Esophagus squamous epithelium (tissue), 5 donors: ENCODE measurements at regions not wholly inside any gene's neighbourhood (a gene's known extent, or its start where the extent isn't known, plus 50 kb on each side); places are given as distances from the start of the nearest gene placed in this dataset.
"Not testable (repeated sequence)": the region's sequence is repeated elsewhere in the genome, so short reads cannot be mapped to it uniquely, and the experiment has no call there.

ENCODE experiments used
- DNase-seq: peaks from one replicate; lab custom pipeline; 2025; lab: John Stamatoyannopoulos, UW
- H3K27ac ChIP-seq, 4 donors: fragments of 200-600 bp; sonication (generic); one replicate each; pipeline ENCODE4 v1.5.1; 2016 to 2019; ENCODE audit warnings: mild to moderate bottlenecking in 1 of 4
- H3K27me3 ChIP-seq, 4 donors: fragments of 200-600 bp; sonication (generic); 1 replicate in 3 of 4; 2 replicates in 1 of 4; pipeline versions ENCODE4 v1.5.1 to v1.6.0; 2017 to 2021; ENCODE audit warnings: antibody characterized with exemption in 1 of 4
- H3K36me3 ChIP-seq, 3 donors: fragments of 200-600 bp; sonication (generic); one replicate each; pipeline ENCODE4 v1.5.1; 2016 to 2019
- H3K4me1 ChIP-seq, 3 donors: fragments of 200-600 bp; sonication (generic); one replicate each; pipeline ENCODE4 v1.5.1; 2017 to 2019
- H3K4me3 ChIP-seq, 4 donors: fragments of 200-600 bp; sonication (generic); 1 replicate in 3 of 4; 2 replicates in 1 of 4; pipeline ENCODE4 v1.5.1; 2016 to 2019; ENCODE audit warnings: mild to moderate bottlenecking in 2 of 4, moderate library complexity in 1 of 4
- H3K9me3 ChIP-seq, 3 donors: fragments of 200-600 bp; sonication (generic); one replicate each; pipeline ENCODE4 v1.5.1; 2016 to 2019
- POLR2A ChIP-seq, 4 donors: fragments of 450-650 bp; IDR thresholded peaks; one replicate each; pipeline ENCODE4 v1.6.1; 2017; ENCODE audit warnings: antibody characterized with exemption in 4 of 4, mild to moderate bottlenecking in 4 of 4, moderate library complexity in 3 of 4
- WGBS, 2 donors: methylation state at CpG; one replicate each; pipeline ENCODE4 v1.1.5; 2018; 5-methylcytosine and 5-hydroxymethylcytosine counted together
- intact Hi-C: fragments of 100-400 bp; cut with DNase I; formaldehyde crosslinking; loops from one replicate; pipeline ENCODE4 v1.15.0; 2022
- TF ChIP-seq, protein P1 (sequence below), 6 experiments: fragments of 450-650 bp in 4 of 6; fragments of 200-600 bp in 2 of 6; sonication (generic) in 2 of 6; IDR thresholded peaks; one replicate each; pipeline ENCODE4 v1.5.1; 2016 to 2019; ENCODE audit warnings: antibody characterized with exemption in 6 of 6, mild to moderate bottlenecking in 4 of 6, moderate library complexity in 4 of 6
- donor health status: DM: yes; HTN: yes; CAD: no.

DNA sequence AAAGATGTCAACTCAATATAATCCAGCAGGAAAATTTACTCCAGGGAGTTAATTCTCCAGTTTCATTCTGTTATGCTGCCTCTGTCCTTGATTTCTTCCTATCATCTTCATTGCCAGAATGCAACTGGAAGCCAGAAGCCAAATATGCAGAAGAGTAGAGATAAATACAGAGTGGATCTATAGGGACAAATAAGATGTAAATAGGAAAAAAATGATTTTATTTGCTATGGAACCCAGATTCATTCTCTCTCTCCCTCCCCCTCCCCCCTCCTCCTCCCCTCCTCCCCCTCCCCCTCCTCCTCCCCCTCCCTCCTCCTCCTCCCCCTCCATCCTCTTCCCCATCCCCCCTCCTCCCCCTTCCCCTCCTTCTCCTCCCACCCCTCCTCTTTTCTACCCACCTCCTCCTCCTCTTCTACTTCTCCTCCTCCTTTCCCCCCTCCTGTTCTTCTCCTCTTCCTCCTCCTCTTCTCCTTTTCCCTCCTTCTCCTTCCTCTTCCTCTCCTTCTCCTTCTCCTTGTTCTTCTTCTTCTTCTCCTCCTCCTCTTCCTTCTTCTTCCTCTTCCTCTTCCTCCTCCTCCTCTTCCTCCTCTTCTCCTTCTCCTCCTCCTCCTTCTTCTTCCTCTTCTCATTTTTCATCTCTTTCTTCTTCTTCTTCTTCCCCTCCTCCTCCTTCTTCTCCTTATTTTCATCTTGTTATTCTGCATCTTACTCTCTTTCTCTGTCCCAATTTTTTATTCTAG is 306.4 kb downstream of the NUF2 start:
- Histone ChIP-seq H3K9me3 (peaks cover 0 to 9% (median 0%) of the 10 kb centered on the region in 3 donors), H3K4me3 (no peak overlapping the region), H3K36me3 (no peaks in the 10 kb centered on the region), H3K27ac (no peak overlapping the region), H3K27me3 (no peaks in the 10 kb centered on the region), H3K4me1 (no peaks in the 10 kb centered on the region)
- no peak for DNase-seq
- TF ChIP-seq, protein P1, sequence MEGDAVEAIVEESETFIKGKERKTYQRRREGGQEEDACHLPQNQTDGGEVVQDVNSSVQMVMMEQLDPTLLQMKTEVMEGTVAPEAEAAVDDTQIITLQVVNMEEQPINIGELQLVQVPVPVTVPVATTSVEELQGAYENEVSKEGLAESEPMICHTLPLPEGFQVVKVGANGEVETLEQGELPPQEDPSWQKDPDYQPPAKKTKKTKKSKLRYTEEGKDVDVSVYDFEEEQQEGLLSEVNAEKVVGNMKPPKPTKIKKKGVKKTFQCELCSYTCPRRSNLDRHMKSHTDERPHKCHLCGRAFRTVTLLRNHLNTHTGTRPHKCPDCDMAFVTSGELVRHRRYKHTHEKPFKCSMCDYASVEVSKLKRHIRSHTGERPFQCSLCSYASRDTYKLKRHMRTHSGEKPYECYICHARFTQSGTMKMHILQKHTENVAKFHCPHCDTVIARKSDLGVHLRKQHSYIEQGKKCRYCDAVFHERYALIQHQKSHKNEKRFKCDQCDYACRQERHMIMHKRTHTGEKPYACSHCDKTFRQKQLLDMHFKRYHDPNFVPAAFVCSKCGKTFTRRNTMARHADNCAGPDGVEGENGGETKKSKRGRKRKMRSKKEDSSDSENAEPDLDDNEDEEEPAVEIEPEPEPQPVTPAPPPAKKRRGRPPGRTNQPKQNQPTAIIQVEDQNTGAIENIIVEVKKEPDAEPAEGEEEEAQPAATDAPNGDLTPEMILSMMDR (IDR thresholded peaks at IDR 0.05): no peak
- TF ChIP-seq POLR2A (IDR thresholded peaks at IDR 0.05): no peak
- intact Hi-C loops: no loop called here

DNA sequence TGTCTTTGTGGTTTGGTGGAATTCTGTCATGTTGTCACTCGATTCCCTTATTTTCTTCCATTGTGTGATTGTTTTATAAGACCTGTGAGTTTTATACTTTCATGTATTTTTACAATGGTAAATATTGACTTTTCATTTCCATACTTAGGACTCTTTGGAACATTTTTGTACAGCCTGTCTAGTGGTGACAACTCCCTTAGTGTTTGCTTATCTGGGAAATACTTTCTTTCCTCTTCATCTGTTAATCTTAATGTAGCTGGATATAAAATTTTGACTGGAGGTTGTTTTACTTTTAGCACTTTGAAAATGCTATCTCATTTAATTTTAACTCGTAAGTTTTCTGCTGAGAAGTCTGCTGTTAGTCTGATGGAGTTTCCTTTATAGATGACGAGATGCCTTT is 310.5 kb downstream of the NUF2 start:
- H3K4me3 ChIP-seq: no peak overlapping the region

DNA sequence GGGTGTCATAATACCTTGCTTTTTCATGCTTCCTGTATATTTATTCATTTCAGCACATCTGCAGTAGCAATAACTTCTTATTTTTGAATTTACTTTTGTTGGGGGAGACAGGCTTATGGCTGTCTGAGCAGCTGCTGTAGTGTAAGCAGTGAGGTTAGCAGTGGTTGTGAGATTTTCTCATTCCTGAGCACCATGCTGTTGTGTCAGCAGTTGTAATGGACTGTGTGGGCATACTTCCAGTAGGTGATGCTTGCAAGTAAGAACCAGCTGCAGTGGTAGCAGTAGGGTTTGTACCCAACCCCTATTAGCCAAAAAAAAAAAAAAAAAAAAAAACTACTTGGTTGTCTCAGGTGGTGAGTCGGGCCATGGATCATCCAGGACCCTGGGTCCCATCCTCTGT is 311.6 kb downstream of the NUF2 start:
- Histone ChIP-seq H3K9me3 (peaks cover 0 to 25% (median 0%) of the 10 kb centered on the region in 3 donors), H3K27ac (no peak overlapping the region), H3K27me3 (no peaks in the 10 kb centered on the region), H3K4me1 (no peaks in the 10 kb centered on the region), H3K4me3 (no peak overlapping the region), H3K36me3 (no peaks in the 10 kb centered on the region)
- 88 to 90% methylated on average over 1 of the region's 1 CpG for WGBS, 2 donors
- TF ChIP-seq POLR2A (IDR thresholded peaks at IDR 0.05): no peak
- TF ChIP-seq, protein P1 (IDR thresholded peaks at IDR 0.05): no peak
- no peak for DNase-seq
- intact Hi-C loops: no loop called here

More for the DNA sequence above, 310.5 kb downstream of the NUF2 start:
- no peaks in the 10 kb centered on the region for H3K4me1 ChIP-seq
- H3K36me3 ChIP-seq: no peaks in the 10 kb centered on the region
- no peaks in the 10 kb centered on the region for H3K27me3 ChIP-seq
- DNase-seq: no peak
- H3K9me3 ChIP-seq: peaks cover 0 to 25% (median 0%) of the 10 kb centered on the region in 3 donors
- intact Hi-C loops: no loop called here
- no peak for TF ChIP-seq POLR2A (IDR thresholded peaks at IDR 0.05)
- TF ChIP-seq, protein P1 (IDR thresholded peaks at IDR 0.05): no peak
- H3K27ac ChIP-seq: no peak overlapping the region
- WGBS, 2 donors: 75 to 84% methylated on average over 3 of the region's 3 CpGs

DNA sequence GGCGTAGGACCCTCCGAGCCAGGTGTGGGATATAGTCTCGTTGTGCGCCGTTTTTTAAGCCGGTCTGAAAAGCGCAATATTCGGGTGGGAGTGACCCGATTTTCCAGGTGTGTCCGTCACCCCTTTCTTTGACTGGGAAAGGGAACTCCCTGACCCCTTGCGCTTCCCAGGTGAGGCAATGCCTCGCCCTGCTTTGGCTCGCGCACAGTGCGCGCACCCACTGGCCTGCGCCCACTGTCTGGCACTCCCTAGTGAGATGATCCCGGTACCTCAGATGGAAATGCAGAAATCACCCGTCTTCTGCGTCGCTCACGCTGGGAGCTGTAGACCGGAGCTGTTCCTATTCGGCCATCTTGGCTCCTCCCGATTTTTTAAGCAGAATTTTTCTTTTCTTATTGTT is 323.9 kb downstream of the NUF2 start:
- H3K4me1 ChIP-seq, H3K4me3 ChIP-seq, H3K27me3 ChIP-seq, intact Hi-C loops, H3K9me3 ChIP-seq, DNase-seq, H3K36me3 ChIP-seq, H3K27ac ChIP-seq: not testable (repeated sequence)
- WGBS, 2 donors: 93 to 96% methylated on average over 11 to 15 of the region's 25 CpGs

DNA sequence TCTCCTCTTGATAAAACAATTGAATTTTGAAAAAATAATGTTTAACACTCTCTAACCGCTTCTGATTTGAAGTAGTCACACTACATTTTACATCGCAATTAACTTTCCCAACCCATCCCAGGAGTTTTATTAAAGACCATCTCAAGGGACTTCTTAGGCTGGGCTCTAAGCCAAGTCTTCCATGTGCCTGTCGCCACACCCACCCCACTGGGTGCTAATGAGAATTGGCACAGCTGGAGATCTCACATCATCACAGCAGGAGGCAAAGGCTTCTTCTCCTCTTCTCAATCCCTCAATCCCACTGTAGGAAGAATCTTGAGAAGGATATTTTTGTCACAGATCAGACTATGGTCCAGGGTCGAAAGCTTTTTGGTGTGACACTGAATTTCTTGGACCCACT is 328.9 kb downstream of the NUF2 start:
- 68 to 82% methylated on average over 4 of the region's 4 CpGs for WGBS, 2 donors

More for the DNA sequence above, 328.9 kb downstream of the NUF2 start:
- peaks cover 0 to 3% (median 0%) of the 10 kb centered on the region in 4 donors for H3K27me3 ChIP-seq
- intact Hi-C loops: no loop called here
- no peaks in the 10 kb centered on the region for H3K9me3 ChIP-seq
- no peak overlapping the region for H3K27ac ChIP-seq
- DNase-seq: no peak
- H3K4me1 ChIP-seq: no peaks in the 10 kb centered on the region
- no peaks in the 10 kb centered on the region for H3K36me3 ChIP-seq
- TF ChIP-seq, protein P1 (IDR thresholded peaks at IDR 0.05): no peak
- no peak for TF ChIP-seq POLR2A (IDR thresholded peaks at IDR 0.05)
- H3K4me3 ChIP-seq: no peak overlapping the region
